NCI-H774 (cell line): ENCODE measurements at regions not wholly inside any gene's neighbourhood (a gene's known extent, or its start where the extent isn't known, plus 50 kb on each side); places are given as distances from the start of the nearest gene placed in this dataset.

ENCODE experiments used
- DNase-seq: peaks from one replicate; lab custom pipeline; 2025; lab: John Stamatoyannopoulos, UW

GRCh38 chr3:153072856-153073255 lies 89.2 kb upstream of the RAP2B start:
- no peak for DNase-seq

GRCh38 chr3:153073636-153074035 lies 88.4 kb upstream of the RAP2B start:
- DNase-seq: no peak

- no peak for DNase-seq
Measured at GRCh38 chr3:153078826-153079225, 83.2 kb upstream of the RAP2B start.

GRCh38 chr3:153079386-153079785 lies 82.6 kb upstream of the RAP2B start:
- no peak for DNase-seq

- no peak for DNase-seq
Measured at GRCh38 chr3:153080778-153081240, 81.2 kb upstream of the RAP2B start.

GRCh38 chr3:153084431-153084830 lies 77.6 kb upstream of the RAP2B start:
- DNase-seq: no peak

GRCh38 chr3:153087595-153088566 lies 74.1 kb upstream of the RAP2B start:
- DNase-seq: no peak

- DNase-seq: no peak
Measured at GRCh38 chr3:153089620-153090019, 72.4 kb upstream of the RAP2B start.

- no peak for DNase-seq
Measured at GRCh38 chr3:153090973-153091372, 71.1 kb upstream of the RAP2B start.

- no peak for DNase-seq
Measured at GRCh38 chr3:153093629-153094028, 68.4 kb upstream of the RAP2B start.

- DNase-seq: no peak
Measured at GRCh38 chr3:153094386-153094785, 67.6 kb upstream of the RAP2B start.

GRCh38 chr3:153095441-153095840 lies 66.6 kb upstream of the RAP2B start:
- no peak for DNase-seq

GRCh38 chr3:153096731-153097131 lies 65.3 kb upstream of the RAP2B start:
- DNase-seq: no peak

GRCh38 chr3:153097213-153097612 lies 64.8 kb upstream of the RAP2B start:
- no peak for DNase-seq

GRCh38 chr3:153099131-153099530 lies 62.9 kb upstream of the RAP2B start:
- DNase-seq: no peak

- DNase-seq: no peak
Measured at GRCh38 chr3:153103406-153103945, 58.5 kb upstream of the RAP2B start.

- DNase-seq: no peak
Measured at GRCh38 chr3:153110041-153110440, 52.0 kb upstream of the RAP2B start.

- no peak for DNase-seq
Measured at GRCh38 chr3:153111016-153111415, 51.0 kb upstream of the RAP2B start.
